GM12874 (cell line): ENCODE measurements at regions not wholly inside any gene's neighbourhood (a gene's known extent, or its start where the extent isn't known, plus 50 kb on each side); places are given as distances from the start of the nearest gene placed in this dataset.

ENCODE experiments used
- TF ChIP-seq, protein P1 (sequence below): IDR thresholded peaks from 2 replicates; pipeline ENCODE4 v1.5.1; 2011; ENCODE audit warnings: low read depth, mild to moderate bottlenecking, control low read depth, low read length, moderate library complexity; ENCODE audit not compliant: insufficient read depth

DNA sequence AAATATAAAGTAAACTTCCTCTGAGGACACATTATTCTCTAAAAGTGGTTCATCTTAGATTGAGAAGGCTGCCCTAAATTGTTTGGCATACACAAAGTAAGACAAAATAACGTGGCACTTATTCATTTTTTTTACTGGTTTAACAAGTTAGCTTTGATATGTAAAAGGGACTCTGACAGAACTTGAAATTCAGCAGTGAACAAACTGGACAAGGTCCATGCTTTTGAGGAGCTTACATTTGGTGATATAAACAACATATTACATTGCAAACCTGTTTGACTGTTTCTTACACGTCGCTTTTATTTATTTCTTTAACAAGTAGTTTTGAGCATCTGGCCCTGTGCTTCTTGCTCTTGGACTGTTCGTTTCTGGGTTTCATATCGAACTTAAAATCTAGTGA lies 253.1 kb upstream of the POM121L12 start:
- TF ChIP-seq, protein P1, sequence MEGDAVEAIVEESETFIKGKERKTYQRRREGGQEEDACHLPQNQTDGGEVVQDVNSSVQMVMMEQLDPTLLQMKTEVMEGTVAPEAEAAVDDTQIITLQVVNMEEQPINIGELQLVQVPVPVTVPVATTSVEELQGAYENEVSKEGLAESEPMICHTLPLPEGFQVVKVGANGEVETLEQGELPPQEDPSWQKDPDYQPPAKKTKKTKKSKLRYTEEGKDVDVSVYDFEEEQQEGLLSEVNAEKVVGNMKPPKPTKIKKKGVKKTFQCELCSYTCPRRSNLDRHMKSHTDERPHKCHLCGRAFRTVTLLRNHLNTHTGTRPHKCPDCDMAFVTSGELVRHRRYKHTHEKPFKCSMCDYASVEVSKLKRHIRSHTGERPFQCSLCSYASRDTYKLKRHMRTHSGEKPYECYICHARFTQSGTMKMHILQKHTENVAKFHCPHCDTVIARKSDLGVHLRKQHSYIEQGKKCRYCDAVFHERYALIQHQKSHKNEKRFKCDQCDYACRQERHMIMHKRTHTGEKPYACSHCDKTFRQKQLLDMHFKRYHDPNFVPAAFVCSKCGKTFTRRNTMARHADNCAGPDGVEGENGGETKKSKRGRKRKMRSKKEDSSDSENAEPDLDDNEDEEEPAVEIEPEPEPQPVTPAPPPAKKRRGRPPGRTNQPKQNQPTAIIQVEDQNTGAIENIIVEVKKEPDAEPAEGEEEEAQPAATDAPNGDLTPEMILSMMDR, result no peak

DNA sequence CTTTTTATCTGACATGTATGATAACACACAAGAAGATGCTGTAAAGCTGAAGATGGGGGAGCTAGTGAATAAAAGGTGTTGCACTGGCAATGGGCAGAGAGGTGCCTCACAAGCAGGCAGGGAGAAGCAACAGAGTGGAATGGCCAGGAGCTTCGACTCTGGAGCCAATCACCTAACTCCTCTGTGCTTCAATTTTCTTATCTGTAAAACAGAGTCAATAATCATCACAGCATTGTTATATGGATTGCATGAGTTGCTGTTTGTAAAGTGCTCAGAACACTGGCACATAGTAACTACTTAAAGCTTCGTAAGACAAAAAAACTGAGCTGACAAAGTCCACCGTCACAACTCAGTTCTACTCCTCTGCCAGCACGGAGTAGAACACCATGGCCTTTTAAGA lies 254.2 kb upstream of the POM121L12 start:
- TF ChIP-seq, protein P1, result no peak

DNA sequence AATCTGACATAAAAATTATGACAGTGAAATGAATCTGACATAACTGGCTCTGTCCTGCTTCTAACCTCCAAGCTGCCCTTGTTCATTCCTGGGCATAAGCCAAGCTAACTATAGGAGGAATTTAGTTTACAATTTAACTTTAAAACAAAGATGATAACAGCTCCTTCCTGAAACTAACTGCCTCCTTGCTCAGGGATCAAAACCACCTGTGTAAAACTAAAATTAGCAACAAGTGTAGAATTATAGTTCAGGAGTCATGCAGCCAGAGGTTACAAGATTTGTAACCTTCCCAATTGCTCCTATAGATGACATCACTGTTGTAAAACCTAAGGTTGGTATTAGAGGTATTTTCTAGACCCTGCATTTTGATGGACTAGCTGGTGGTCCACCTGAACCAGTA lies 256.4 kb upstream of the POM121L12 start:
- TF ChIP-seq, protein P1, result no peak

DNA sequence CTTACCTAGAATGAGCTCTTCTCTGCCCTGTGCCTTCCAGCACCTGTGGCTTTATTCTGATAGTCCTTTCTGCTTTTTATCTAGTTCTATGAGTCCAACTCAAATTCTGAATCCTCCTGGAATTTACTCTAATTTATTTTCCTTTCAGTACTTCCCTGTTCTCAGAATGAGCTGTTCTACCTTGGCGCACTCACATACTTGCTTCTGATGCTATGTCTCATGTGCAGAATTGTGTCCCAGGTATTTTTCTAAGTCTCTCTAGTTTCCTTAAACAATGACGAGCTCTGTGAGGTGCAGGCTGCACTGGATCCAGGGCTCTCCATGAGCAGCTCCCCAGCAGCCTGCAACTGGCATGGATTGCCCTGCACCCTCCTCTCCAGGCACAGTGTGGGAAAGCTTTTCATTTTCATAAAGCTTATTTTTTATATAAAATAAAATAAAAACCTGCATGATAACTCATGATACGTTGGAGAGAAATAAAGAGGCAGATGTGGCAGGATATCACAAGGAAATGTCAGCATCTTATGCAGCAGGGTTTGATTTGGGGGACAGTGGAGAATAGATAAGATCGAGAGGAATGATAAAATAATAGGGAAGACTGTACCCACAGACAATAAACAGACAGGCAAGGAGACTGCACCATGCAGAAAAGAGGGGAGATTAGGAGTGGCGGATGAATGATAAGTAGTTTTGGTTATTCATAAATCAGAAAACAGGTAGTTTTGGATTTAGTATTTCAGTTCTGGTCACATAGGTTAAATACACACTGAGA lies 258.2 kb upstream of the POM121L12 start:
- TF ChIP-seq, protein P1, result no peak

DNA sequence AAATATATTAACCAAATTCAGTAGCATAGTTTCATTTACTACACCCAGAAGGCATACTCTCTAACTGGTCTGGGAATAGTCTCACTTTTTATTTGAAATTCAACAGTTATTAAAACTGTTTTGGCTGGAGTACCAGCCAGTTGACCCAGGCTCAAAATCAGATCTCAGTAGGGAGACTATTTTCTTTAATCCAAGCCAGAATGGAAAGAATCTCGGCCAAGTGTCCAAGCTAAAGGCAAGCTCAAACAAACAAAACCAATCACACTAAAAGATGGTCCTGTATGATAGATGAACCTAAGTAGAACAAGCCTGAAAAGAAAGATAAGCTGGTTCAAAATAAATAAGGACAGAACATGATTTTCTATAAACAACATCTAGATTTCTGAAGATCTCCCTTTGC lies 259.6 kb upstream of the POM121L12 start:
- TF ChIP-seq, protein P1, result no peak

DNA sequence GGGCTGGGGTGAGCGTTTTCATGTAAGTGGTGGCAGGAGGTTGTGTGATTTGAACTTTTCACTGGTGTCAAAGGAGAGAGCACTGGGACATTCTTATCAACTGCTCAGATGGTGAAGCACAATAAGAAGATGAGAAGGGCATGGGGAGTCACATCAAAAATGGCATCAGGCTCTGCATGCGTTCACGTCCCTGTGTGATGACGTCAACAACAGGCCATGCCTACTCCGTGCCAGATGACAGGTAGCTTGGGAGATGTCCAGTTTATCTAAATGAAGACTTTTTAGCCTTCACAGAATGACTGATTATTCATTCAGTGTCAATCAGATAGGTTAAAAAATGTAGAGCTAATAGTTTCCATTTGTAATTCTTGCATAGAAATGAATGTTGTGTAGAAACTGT lies 264.3 kb upstream of the POM121L12 start:
- TF ChIP-seq, protein P1, result no peak

DNA sequence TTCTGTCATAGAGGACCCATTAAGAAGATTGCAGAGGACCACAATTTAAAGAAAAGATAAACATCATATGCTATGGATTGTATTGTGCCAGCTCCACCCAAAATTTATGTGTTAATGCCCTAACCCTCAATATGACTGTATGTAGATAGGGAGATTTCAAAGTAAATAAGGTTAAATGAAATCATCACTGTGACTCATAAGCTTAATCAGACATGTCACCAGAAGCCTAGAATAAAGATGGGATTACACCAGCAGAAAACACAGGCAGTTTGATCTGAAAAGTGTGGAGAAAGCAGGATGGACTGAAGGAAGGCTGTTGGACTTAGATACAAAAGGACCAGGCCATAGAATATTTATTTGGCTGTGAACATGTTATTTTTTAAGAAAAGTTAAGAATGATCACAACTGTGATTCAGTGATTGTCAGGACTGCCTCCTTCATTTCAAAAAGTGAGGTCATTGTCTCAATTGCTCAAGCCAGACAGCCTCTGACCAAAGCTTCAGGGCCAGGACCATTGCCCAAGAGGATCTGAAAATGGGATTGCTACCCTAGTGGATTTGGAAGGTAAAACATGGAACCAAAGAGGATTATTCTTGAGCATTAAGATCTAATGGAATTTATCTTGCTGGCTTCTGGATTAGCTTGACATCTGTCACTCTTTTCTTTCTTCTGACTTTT lies 270.8 kb upstream of the POM121L12 start:
- TF ChIP-seq, protein P1, result no peak
